NCI-H187 treated with DMSO at 0.1 percent for 48 hours (cell line): ENCODE measurements at regions not wholly inside any gene's neighbourhood (a gene's known extent, or its start where the extent isn't known, plus 50 kb on each side); places are given as distances from the start of the nearest gene placed in this dataset.
"Not testable (repeated sequence)": the region's sequence is repeated elsewhere in the genome, so short reads cannot be mapped to it uniquely, and the experiment has no call there.

Experiments used
- DNase-seq: peaks from one replicate; lab custom pipeline; 2025; lab: John Stamatoyannopoulos, UW

DNA sequence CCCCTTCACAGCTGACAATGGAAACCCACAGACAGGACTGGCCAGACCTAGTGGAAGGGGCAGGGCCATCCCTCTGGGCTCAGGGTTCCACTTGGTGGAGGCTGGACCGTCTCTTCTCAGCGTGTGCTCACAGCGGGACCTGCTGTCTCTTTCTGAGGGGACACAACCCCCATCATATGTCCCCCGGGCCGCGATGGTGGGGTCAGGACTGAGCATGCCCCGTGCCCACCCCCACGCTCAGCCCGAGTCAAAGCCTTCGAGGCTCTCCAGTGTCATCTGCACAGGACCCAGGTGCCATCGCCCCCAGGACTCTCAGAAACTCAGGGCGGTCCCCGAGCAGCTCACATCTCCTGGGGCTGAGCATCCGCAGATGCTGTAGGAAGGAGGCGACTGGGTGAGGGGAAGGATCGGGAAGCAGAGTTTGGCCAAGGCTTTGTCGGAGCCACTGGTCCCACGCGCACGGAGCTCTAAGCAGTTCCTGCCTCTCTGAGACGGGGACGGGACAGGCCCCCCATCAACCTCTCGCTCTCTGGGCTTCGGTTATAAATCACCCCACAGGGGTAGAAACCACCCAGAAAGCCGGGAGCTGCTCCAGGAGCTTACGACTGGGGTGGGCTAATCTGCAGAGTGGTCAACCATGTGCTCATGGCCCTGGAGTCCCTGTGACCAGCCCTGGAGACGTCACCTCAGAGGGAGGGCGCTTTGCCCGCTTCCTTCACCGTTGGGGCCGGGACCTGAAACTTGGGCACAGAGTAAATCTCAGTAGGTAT lies 183.4 kb upstream of the SULF2 start:
- no peak for DNase-seq

DNA sequence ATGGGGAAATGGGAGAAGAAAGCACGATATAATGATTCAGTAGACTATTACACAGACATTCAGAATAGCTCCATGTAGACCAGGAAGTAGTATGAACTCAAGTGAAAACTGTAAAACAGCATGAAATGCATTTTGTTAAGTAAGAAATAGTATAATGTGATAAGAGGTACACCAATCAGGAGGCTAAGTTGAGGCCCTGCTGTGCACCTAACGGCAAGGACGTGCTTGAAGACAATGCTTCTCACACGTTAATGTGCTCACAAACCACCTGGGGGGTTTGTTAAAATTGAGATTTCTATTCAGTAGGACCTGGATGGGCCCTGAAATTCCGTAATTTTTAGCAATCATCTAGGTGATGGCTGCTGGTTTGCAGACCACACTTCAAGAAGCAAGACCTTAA lies 178.9 kb upstream of the SULF2 start:
- DNase-seq, result no peak

GRCh38 chr20:47963022-47963421 lies 177.7 kb upstream of the SULF2 start:
- no peak for DNase-seq

GRCh38 chr20:47962286-47962963 lies 177.1 kb upstream of the SULF2 start:
- DNase-seq, result no peak

GRCh38 chr20:47960769-47961541 lies 175.7 kb upstream of the SULF2 start:
- DNase-seq, result no peak

DNA sequence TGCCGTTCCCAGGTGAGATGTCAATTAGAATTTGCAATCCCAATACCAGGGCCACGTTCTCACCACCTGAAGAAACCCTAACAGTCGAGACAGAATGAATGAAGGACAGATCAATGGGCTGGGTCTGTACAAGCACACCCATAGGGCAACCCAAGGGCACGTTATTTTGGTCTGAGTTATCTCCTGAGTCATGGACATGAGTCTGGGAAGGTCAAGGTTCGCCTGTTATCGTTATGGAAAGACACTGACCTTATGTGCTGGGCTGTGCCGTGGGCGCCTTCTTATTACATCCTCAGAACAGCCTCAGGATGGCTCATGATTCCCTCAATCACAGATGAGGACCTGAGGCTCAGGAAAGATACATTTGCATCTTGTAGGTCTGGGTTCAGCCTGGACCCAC lies 175.0 kb upstream of the SULF2 start:
- DNase-seq, result no peak

DNA sequence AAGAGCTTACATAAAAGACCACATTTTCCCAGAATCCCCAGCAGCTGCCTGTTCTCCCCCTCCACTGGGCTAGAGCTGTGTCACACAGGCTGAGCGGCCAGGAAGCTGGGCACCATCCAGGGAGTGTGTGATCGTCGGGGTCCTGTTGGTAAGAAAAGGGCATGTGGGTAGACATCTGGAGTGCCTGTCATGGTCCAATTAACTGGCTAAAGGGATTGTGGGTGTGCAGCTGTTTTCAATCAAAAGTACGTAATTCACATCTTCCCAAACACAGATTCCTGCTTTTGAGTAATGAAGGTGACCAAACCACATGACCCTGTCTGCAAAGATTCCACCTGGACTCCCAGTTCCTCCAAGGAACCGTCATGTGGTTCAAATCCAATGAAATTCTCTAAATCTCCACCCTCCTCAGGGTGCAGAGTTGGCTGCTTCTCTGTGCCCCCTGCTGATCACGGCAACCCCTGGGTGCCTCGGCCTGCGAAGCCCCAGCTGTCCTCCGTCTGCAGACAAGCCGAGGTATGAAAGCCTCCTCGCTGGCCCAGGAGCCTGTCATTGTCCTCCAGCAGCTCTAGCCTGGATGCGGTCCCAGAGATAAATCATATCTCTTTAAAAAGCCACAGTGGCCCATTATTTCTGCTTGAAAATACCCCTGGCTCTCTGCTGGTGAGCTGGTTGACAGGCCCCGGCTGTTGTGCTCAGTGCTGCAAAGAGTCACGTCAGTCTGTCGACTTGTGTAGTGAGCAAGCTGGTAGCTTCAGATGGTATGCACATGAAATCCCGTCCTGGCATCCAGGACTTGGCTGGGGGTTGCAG lies 172.9 kb upstream of the SULF2 start:
- not testable (repeated sequence) for DNase-seq

- no peak for DNase-seq
These were observed 171.9 kb upstream of the SULF2 start for GRCh38 chr20:47957135-47957534.

DNA sequence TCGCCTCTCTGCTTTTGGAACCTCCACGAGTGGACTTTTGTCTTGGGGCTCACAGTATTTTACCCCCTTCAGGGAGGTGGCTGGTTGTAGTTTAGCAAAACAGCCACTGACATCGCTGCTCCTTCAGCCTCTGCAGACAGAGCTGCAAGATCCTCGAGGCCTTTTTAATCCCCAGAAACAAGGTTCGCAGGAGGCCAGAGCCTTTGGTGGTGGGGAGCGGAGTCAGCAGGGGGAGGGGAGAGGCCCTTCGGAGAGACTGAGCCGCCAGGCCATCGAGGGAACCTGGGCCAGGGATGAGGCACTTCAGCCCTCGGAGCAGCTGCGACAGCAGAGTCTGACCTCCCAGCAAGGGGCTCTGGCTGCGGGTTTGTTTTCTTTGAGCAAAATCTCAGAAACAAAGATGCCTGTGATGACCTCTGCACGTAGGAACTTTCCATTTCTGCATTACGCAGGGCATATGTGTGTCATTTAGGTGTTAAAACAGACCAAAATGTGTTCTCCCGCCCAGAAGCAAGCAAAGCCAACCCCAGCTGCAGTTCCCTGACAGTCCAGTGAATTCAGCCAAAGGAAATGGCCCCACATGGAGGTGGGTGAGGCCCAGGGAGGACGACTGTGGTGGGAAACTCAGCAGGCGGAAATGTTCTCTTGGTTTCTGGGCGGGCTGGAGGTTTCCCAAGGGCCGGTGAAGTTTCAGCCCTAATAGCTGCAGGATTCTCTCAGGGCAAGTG lies 171.2 kb upstream of the SULF2 start:
- no peak for DNase-seq

GRCh38 chr20:47953471-47953870 lies 168.2 kb upstream of the SULF2 start:
- DNase-seq, result no peak

GRCh38 chr20:47952023-47952564 lies 166.8 kb upstream of the SULF2 start:
- no peak for DNase-seq

- DNase-seq, result no peak
These were observed 166.3 kb upstream of the SULF2 start for GRCh38 chr20:47951521-47951971.

DNA sequence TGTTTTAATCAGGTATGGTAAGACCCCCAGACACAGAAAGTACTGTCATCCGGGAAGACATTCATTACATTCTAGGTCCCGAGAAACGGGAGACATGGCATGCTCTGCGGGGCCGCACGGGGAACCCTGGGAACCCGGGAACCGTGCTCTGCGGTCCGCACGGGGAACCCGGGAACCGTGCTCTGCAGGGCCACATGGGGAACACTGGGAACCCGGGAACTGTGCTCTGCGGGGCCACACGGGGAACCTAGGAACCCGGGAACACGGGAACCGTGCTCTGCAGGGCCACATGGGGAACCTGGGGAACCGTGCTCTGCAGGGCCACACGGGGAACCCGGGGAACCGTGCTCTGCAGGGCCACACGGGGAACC lies 165.6 kb upstream of the SULF2 start:
- no peak for DNase-seq

DNA sequence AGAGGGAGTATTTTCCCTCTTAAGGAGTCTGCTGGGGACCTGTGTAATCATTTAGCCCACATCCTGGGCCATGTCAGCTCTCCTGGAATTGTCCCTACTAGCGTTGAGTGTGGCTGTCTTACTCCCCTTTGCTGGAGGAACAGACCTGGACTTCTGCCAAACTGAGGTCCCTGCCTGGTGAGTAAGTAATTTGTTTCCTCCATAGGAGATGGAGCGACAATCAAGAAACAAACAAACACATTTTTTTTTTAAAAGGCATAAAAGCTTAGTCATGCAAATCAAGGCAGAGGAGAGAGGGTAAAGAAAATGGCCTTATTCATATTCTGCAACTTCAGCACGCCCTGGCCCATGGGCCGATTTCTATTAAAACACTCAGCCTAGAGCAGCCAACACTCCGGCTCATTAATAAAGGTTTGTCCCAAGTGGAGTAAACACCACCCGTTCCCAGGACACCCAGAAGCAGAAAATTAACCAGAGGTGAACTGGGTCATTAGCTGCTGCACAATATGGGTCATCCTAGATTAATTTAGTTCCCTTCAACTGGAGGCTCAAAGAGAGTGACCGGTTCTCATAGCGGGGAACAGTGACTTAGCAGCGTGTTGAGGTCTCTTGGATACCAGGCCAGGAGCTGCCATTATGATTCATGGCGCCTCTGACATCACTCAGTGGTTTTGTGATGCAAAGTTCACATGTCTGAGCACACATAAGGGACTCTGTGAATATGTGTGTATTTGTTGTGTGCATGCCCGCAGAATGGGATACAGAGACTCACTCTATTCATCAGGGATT lies 165.0 kb upstream of the SULF2 start:
- DNase-seq, result no peak

DNA sequence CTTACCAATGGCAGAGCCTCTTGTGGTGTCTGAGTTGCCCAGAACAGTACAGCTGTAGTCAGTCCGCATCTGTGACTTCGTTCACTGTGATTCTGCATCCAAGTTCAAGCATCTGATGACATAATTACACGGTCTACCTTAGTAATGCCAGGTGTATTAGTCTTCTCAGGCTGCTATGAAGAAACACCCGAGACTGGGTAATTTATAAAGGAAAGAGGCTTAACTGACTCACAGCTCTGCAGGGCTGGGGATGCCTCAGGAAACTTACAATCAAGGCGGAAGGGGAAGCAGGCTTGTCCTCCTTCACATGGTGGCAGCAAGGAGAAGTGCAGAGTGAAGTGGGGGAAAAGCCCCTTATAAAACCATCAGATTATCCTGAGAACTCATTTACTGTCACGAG lies 163.9 kb upstream of the SULF2 start:
- DNase-seq, result no peak

GRCh38 chr20:47944682-47945081 lies 159.4 kb upstream of the SULF2 start:
- no peak for DNase-seq

GRCh38 chr20:47941869-47942268 lies 156.6 kb upstream of the SULF2 start:
- no peak for DNase-seq

DNA sequence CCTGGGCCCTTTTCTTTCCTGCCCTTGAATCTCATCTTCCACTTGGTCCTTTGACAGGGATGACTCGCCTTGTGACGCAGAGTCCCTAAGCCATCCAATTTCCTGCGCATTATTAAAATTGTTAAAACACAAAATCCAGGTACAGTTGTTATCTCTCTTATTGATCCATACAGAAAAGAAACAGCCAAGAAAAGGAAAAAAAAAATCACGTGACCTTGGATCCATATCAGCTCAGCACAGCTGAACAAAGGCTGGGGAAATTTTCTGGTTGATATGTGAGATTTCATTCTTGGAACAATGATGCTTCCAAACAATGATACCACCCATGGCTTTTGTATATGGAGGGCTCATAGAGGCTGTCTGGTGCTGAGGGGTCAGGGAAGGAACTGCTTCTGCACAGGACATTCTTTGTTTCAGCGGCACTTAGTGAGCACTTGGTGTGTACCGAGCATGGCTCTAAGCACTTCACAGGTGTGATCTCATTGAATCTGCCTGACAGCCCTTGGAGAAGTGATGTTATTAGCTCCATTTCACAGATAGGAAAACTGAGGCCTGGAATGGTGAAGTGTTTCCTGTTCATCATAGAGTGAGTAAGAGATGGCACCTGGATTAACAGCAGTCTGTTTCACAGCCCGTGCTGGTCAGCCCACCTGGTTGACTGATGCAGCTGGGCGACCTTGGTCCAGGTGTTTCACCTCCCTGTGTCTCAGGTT lies 155.0 kb upstream of the SULF2 start:
- DNase-seq, result no peak

DNA sequence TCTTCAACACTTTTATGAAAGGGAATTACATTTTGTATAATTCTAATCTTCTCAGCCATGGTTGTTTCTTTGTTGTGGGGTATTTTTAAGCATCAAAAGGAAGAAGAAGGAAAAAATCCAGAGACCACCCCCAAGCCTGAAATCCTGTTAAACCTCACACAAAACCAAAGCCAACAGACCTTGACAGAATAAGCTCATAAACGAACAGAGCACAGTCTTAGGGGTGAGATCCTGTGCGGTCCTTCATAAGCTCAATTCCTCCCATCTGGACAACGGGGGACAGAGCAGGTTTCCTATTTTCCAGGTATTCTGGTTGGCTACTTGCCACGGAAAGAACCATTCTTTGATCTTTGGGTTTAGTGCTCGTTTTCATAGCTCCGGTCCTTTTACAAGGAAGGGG lies 151.3 kb upstream of the SULF2 start:
- DNase-seq, result no peak

DNA sequence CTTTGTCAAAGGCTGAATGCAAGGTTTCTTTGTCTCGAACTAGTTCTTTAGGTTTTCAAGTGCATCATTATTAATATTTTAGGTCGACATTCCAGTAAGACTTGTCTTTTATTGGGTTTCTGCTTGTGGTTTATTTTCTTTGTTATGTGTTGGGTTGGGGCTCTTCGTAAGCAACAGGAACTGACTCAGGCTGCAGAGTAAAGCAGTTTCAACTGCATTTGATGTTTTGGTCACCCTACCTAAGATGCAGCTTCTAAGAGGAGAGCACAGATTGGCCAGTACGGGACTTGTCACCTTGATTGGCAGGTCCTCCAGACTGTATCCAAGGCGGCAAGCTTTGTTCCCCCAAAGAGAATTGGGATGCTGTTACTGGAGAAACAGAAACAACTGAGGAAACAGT lies 149.5 kb upstream of the SULF2 start:
- no peak for DNase-seq
